Body of pancreas (tissue), 4 donors: ENCODE measurements at regions not wholly inside any gene's neighbourhood (a gene's known extent, or its start where the extent isn't known, plus 50 kb on each side); places are given as distances from the start of the nearest gene placed in this dataset.

Experiments used
- ATAC-seq: fragments of 150-250 bp; one replicate; pipeline ENCODE4 v1.9.1; 2016
- DNase-seq, 4 donors: peaks; one replicate each; pipeline ENCODE4 v3.0.0-alpha.2; 2019
- H3K27ac ChIP-seq, 4 donors: fragments of 200-600 bp; sonication (generic); 1 replicate in 3 of 4; 2 replicates in 1 of 4; pipeline versions ENCODE4 v1.5.1 to v1.6.1; 2016 to 2019; ENCODE audit warnings: mild to moderate bottlenecking in 1 of 4, mixed read lengths in 1 of 4, moderate library complexity in 1 of 4
- H3K27me3 ChIP-seq, 2 donors: fragments of 200-600 bp; sonication (generic); one replicate each; pipeline ENCODE4 v1.6.0; 2016; ENCODE audit warnings: mild to moderate bottlenecking in 1 of 2
- H3K36me3 ChIP-seq, 2 donors: fragments of 200-600 bp; sonication (generic); replicated peaks in 1 of 2; 2 replicates each; pipeline ENCODE4 v1.5.1; 2016; ENCODE audit warnings: low read depth in 2 of 2; ENCODE audit not compliant: insufficient read depth in 1 of 2
- H3K4me1 ChIP-seq: fragments of 200-600 bp; sonication (generic); one replicate; pipeline ENCODE4 v1.6.0; 2016
- H3K4me3 ChIP-seq, 2 donors: fragments of 200-600 bp; sonication (generic); 1 replicate in 1 of 2; 2 replicates in 1 of 2; pipeline ENCODE4 v1.5.1; 2016 to 2019
- H3K9me3 ChIP-seq, 3 donors: fragments of 200-600 bp; sonication (generic); 1 replicate in 2 of 3; 2 replicates in 1 of 3; pipeline ENCODE4 v1.5.1; 2016
- POLR2A ChIP-seq, 3 donors: fragments of 450-650 bp; IDR thresholded peaks; one replicate each; pipeline ENCODE4 v1.6.1; 2016; ENCODE audit warnings: antibody characterized with exemption in 3 of 3, mild to moderate bottlenecking in 2 of 3
- WGBS, 2 donors: methylation state at CpG; one replicate each; pipeline ENCODE4 v1.1.5; 2017; 5-methylcytosine and 5-hydroxymethylcytosine counted together
- intact Hi-C: fragments of 100-400 bp; cut with DNase I; formaldehyde crosslinking; loops from one replicate; pipeline ENCODE4 v1.15.1; 2023
- TF ChIP-seq, protein P1 (sequence below), 7 experiments: fragments of 450-650 bp in 4 of 7; fragments of 200-600 bp in 3 of 7; sonication (generic) in 3 of 7; IDR thresholded peaks; one replicate each; pipeline ENCODE4 v1.5.1; 2016 to 2019; ENCODE audit warnings: antibody characterized with exemption in 7 of 7

DNA sequence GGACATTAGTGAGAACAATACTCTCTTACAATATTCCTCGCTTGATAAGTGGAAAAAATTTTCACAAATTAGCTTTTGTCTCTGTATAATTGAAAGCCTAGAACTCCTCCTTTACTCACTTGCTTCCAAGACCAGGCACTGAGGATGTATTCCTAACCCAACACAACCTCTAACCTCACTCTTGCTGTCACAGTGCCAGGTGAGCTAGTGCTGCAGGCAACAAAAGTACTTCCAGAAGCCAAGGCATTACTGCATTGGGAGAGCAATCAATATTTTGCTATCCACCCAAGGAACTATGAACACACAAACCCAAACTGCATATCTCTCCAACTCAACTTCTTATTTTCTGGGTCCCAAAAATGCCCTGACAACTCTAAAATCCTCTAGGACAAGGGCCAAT, 1081.0 kb downstream of the VRK1 start:
- Histone ChIP-seq H3K4me3 (no peak overlapping the region), H3K36me3 (no peaks in the 10 kb centered on the region), H3K27me3 (no peaks in the 10 kb centered on the region), H3K9me3 (no peaks in the 10 kb centered on the region), H3K27ac (no peak overlapping the region), H3K4me1 (no peaks in the 10 kb centered on the region)
- ATAC-seq (no peak), DNase-seq (peak in 1 of 4 donors; percentile 13)
- 86 to 88% methylated on average over 1 of the region's 1 CpG for WGBS, 2 donors
- intact Hi-C loops, result no loop called here
- TF ChIP-seq, protein P1, sequence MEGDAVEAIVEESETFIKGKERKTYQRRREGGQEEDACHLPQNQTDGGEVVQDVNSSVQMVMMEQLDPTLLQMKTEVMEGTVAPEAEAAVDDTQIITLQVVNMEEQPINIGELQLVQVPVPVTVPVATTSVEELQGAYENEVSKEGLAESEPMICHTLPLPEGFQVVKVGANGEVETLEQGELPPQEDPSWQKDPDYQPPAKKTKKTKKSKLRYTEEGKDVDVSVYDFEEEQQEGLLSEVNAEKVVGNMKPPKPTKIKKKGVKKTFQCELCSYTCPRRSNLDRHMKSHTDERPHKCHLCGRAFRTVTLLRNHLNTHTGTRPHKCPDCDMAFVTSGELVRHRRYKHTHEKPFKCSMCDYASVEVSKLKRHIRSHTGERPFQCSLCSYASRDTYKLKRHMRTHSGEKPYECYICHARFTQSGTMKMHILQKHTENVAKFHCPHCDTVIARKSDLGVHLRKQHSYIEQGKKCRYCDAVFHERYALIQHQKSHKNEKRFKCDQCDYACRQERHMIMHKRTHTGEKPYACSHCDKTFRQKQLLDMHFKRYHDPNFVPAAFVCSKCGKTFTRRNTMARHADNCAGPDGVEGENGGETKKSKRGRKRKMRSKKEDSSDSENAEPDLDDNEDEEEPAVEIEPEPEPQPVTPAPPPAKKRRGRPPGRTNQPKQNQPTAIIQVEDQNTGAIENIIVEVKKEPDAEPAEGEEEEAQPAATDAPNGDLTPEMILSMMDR (IDR thresholded peaks at IDR 0.05), result no peak
- TF ChIP-seq POLR2A (IDR thresholded peaks at IDR 0.05), result no peak

DNA sequence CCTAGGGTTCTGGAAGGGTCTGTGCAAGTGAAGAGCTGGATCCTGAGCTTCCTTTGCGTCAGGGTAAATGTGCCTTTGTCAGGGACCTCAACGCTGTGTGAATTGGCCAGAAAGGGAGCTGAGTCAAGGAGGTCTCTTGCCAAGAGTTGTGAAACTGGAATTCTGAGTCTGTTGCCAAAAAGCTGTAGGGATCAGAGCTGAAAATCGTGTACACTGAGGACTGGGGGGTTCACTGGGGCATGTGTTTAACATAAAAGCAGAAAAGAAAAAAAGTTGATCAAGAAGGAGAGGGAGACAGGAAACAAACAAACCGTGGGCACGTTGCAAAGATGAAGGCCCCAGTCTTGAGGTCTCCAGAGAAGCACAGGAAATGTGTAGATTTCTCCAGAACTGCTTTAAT, 1081.5 kb downstream of the VRK1 start:
- DNase-seq, result peak in 2 of 4 donors; percentile 14 to 21
- no peak overlapping the region for H3K27ac ChIP-seq
- H3K4me1 ChIP-seq, result no peaks in the 10 kb centered on the region
- WGBS, 2 donors, result 31 to 49% methylated on average over 5 of the region's 5 CpGs
- no peaks in the 10 kb centered on the region for H3K36me3 ChIP-seq
- H3K27me3 ChIP-seq, result no peaks in the 10 kb centered on the region
- H3K9me3 ChIP-seq, result no peaks in the 10 kb centered on the region
- H3K4me3 ChIP-seq, result no peak overlapping the region
- TF ChIP-seq, protein P1 (IDR thresholded peaks at IDR 0.05), result no peak
- TF ChIP-seq POLR2A (IDR thresholded peaks at IDR 0.05), result no peak
- intact Hi-C loops, result no loop called here
- ATAC-seq, result peak; percentile 47

DNA sequence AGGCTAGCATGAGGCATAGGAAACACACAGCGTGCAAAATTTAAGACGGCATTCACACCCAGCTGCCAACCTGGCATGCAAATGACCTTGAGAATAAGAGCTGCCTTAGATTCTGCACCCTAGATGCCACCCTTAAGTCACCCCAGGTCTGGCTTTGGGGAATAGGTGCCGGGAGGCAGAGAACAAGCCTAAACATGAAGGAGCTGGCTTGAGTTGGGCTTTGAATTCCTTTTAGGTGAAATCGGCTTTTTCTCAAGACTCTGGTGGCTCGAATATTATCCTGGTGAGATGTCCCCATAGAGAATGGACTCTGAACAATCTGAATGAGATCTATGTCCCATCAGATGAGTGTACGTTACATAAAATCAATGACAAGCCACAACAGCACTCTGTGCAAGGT, 1090.5 kb downstream of the VRK1 start:
- WGBS, 2 donors, result 47 to 65% methylated on average over 6 of the region's 6 CpGs
- TF ChIP-seq, protein P1 (IDR thresholded peaks at IDR 0.05), result no peak
- no peak for TF ChIP-seq POLR2A (IDR thresholded peaks at IDR 0.05)
- DNase-seq (no peak), ATAC-seq (no peak)
- Histone ChIP-seq H3K9me3 (no peaks in the 10 kb centered on the region), H3K4me1 (no peaks in the 10 kb centered on the region), H3K27ac (no peak overlapping the region), H3K4me3 (no peak overlapping the region), H3K27me3 (no peaks in the 10 kb centered on the region), H3K36me3 (no peaks in the 10 kb centered on the region)
- intact Hi-C loops, result no loop called here

DNA sequence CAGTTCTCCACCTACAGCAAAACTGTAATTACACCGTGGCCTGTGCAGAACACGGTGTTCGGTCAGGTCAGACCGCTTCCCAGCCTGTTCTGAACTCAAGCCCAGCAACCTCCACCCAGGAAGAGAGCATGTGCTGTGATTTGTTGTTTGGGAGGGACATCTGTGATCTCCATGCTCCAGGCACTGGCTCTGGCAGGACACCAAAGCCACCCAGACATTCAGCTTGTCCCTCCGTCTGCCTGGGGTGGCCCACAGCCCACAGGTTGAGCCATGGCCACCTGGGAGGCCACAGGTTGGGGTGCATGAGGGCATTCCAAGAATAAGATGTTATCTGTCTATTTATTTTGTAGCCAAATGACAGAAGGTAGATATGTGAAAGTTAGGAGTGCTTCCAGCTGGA, 1091.1 kb downstream of the VRK1 start:
- no peak overlapping the region for H3K27ac ChIP-seq
- H3K36me3 ChIP-seq, result no peaks in the 10 kb centered on the region
- no peaks in the 10 kb centered on the region for H3K9me3 ChIP-seq
- WGBS, 2 donors, result 80 to 83% methylated on average over 4 to 5 of the region's 5 CpGs
- DNase-seq (no peak), ATAC-seq (no peak)
- TF ChIP-seq, protein P1 (IDR thresholded peaks at IDR 0.05), result no peak
- TF ChIP-seq POLR2A (IDR thresholded peaks at IDR 0.05), result no peak
- H3K27me3 ChIP-seq, result no peaks in the 10 kb centered on the region
- intact Hi-C loops, result no loop called here
- H3K4me3 ChIP-seq, result no peak overlapping the region
- no peaks in the 10 kb centered on the region for H3K4me1 ChIP-seq

DNA sequence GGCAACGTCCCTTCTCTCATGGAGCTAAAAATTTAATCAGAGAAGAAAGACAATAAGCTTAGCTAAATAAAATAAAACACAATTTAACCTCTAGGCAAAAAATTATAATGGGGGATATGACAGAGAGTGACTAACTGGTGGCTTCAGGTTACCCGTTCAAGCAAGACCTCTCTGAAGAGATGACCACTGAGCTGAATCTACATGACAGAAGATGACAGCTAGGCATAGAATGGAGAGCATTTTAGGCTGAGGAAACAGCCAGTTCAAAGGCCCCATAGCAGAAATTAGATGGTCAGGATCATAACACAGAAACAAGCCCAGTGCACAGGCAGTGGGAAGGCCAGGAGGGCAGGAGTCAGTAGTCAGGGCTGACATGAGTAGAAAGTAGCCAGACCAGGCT, 1094.3 kb downstream of the VRK1 start:
- no peaks in the 10 kb centered on the region for H3K9me3 ChIP-seq
- H3K4me1 ChIP-seq, result no peaks in the 10 kb centered on the region
- H3K27me3 ChIP-seq, result no peaks in the 10 kb centered on the region
- no peak for ATAC-seq
- H3K27ac ChIP-seq, result no peak overlapping the region
- WGBS, 2 donors, result 41 to 47% methylated on average over 2 of the region's 2 CpGs
- intact Hi-C loops, result no loop called here
- no peak for DNase-seq
- TF ChIP-seq, protein P1 (IDR thresholded peaks at IDR 0.05), result no peak
- TF ChIP-seq POLR2A (IDR thresholded peaks at IDR 0.05), result no peak
- no peak overlapping the region for H3K4me3 ChIP-seq
- no peaks in the 10 kb centered on the region for H3K36me3 ChIP-seq
